ENCODE measurements at regions not wholly inside any gene's neighbourhood (a gene's known extent, or its start where the extent isn't known, plus 50 kb on each side); places are given as distances from the start of the nearest gene placed in this dataset.

DNA sequence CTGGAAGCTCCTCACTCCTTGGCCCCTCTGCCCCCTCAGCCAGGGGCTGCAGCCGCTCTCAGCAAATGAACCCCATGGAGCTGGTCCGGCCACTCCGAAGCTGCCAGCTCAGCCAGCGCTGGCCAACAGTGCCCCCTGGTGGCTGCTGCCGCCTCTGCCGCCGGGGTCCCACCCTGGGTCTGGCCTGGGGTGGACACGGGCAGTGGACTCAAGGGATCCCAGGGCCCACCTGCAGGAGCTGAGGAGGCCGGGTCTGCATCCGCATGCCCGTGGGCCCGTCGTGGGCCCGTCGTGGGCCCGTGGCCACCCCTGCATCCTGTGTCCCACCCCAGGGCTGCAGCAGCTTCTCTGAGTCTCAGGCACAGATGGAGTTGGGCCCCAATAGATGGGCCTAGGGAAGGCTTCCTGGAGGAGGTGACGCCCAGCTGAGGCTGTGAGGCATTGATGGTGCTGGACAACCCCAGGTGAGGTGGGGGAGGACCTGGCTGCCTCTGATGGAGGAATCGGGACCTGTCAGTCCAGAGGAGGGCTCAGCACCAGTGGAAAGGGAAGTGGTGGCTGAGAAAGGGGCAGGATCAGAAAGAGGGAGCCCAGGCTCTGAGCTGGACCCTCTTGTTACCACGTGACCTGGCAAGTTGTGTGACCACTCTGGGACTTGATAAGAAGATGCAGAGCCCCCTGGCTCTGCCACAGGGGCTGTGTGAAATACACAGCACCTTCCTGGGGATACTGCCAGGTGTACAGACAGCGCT lies 522.3 kb downstream of the BRD1 start:
- DNase-seq: peak; percentile 2

DNA sequence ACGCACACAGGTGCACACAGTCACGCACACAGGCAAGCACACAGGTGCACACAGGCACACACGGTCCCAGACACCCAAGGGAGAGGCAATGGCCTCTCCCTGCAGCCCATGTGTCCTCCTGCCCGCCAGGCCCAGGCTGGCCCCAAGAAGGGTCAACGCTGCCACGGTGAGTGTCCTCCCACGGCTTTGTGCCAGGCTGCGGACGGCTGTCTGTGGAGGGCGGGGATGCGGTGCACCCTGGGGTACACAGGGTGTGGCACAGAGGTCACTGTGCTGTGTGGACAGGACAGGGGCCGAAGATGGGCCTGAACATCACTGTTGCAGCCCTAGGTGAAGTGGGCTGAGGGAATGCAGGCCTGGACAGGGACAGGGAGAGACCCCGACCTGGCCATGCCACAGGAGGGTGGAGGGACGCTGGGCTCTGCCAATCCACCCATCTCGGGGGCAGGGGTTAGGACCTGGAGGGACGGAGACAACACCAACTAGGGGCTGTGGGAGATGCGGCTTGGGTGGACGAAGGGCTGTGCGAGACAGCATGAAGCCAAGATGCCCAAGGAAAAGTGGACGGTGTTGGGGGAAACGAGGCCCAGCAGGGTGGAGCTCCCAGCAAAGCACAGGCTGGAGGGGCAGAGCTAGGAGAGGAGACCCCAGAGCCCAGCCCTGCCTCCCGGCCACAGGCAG lies 523.8 kb downstream of the BRD1 start:
- no peak for DNase-seq

DNA sequence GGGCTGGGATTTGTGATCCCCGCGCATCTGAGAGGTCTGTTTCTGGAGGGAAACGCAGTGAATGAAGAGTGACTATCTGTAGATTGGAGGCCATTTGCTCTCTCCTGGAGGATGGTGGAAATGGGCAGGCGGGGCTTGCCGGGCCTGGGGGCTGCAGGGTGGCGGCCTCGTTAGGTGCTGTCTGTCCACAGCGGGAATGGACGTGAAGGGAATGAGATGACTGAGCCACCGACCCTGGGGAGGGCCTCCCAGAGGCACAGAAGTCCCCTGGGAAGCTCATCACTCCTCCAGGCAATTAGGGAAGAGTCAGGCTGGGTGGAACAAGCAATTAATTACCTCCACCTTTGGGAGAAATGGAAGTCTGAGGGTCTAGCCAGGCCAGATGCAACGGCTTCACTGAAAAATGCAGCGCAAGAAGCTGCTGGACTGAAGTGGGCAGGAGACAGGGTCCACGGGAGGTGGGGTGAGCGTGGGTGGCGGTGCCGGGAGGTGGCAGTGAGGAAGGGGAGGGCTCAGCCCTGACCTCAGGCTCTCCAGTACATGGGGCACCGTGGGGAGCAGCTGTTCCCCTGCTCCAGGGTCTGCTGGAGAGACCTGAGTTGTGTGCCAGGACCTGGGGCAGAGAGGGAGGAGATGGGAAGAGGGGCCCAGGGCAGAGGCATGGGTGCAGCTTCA lies 524.5 kb downstream of the BRD1 start:
- no peak for DNase-seq

DNA sequence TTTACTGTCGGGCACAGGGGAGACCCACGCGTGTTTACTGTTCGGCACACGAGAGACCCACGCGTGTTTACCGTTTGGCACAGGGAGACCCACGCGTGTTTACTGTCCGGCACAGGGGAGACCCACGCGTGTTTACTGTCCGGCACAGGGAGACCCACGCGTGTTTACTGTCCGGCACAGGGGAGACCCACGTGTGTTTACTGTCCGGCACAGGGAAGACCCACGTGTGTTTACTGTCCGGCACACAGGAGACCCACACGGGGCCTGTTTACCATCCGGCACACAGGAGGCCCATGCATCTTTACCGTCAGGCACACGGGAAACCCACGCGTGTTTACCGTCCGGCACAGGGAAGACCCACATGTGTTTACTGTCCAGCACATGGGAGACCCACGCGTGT lies 525.1 kb downstream of the BRD1 start:
- no peak for DNase-seq

DNA sequence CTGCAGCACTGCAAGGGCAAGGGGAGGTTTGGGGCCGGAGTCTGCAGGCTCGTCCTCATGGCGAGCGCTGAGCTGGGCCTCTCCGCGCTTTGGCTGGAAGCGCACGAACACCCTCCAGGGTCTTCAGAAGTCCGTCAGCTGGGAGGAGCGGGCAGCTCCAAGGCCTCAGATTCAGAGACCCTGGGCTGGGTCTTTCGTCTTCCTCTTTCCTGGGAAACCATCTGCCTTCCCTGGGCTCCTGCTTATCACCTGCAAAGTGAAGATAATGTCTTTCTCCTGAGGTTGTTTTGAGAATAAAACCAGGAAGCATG lies 525.6 kb downstream of the BRD1 start:
- DNase-seq: no peak

DNA sequence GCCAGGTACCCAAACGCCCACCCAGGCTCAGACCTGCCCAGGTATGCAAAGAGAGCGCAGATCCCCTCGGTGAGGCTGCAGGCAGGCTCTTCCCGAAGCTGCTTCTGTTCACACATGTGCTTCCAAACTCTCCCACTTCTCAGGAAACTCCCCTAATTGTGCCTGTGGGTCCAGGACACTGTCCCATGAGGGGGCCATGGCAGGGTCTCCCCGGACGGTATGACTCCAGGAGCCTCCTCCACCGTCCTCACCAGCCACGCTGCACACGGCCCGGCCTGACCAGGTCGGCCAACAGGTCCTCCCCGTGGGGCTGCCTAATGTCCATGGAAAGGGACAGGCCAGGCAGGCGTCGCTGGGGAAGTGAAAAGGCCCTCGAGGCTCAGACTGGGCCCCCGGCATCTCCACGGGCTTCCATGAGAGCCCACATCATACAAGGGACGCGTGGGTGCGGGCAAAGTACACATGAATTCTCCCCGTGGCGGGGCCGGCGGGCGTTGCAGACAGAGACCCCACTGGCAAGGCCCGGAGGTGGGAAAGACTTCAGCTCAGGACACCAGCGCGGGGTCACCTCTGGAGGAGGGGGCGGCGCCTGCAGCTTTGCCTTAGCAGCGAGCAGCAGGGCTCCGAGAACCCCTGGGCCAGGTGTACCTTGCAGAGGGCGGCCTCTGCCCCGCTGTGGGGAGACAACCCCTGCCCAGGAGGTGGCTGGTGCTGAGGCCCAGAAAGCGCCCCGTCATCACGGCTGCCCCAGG lies 526.1 kb downstream of the BRD1 start:
- DNase-seq: no peak

DNA sequence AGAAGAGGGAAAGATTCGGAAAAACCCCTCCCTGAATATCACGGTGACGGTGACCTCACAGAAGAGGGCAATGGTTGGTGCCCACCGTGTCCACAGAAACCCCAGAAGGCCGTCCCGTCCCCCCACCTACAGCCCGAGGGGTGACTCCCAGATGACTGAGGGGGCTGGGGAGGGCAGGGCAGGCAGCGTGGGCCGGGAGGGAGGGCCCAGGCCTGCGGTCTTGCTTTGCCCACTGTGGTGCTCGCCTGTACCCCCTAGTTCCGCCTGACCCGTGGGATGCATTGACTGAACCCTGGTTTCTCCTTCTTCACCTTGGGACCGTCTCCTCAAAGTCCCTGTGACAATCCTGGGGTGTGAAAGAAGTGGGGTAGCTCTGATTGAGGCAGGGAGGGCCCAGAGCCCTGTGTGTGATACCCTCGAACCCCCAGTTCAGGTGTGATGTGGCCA lies 526.7 kb downstream of the BRD1 start:
- no peak for DNase-seq

DNA sequence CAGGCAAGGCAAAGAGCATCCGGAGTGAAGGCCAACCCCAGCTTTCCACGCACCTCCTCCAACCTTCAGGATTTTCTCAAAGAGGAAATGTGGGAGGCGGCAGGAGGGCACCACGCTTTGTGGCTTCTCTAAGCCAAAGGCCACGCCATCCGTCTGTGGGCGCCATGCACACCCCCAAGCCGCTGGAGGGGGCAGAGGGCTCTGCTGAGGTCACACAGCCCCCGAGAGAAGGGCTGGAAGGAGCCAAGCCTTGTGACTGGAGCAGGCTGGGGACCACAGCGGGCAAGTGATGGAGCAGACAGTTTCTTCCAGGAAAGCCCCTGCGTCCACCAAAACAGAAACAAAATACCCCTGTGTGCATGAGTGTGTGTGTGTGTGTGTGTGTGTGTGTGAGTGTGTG lies 527.4 kb downstream of the BRD1 start:
- no peak for DNase-seq

DNA sequence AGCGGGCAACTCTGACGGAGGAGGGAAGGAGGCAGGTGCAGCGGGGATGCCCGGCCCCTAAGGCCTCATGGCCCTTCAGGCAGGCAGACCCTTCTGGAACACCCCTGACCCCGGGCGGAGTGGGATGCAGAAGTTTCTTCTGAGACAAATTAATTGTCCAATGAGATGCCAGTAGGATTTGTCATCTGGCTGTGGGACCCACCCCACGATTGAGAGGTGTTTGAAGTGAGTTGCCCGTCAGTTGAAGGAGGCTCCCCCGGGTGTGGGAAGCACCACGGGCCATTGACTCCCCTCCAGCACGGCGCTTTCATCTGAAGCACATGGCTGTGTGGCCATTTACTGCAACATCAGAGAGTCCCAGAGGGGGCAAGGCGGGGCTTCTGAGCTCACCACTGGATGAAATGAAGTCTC lies 527.8 kb downstream of the BRD1 start:
- no peak for DNase-seq

DNA sequence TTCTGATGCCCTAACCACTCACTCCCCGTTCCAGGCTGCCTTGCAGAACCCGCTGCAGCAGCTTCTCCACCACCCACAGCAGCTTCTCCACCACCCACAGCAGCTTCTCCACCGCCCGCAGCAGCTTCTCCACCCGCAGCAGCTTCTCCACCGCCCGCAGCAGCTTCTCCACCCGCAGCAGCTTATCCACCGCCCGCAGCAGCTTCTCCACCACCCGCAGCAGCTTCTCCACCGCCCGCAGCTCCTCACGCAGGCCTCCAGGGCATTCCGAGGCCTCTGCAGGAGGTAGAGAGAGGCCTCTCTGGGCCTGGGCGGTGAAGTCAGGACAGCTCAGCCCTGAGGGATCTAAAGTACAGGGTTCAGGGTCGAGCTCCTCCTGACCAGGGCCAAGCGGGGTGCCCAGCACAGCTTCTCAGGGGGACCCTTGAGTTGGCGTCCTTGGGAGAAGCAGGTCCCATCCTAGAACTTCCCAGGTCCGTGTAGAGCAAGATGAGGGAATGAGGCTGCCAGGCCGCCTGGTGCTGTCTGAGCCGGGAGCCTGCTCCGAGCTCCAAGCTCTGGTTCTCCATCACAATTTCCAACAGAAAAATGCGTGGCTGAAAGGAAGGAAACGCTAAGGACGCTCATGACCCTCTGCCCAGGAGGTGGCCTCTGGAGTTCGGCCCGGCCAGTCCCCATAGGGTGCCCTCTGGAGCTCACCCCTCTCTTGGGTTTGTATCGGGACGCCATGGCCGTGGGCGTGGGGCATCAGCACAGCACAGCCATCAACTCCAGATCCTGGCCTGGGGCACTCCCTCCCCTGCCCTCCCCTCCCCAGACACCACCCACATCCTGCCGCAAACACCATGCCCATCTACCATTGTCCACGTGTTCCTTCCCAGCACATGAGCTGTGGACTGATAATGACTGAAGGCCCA lies 528.6 kb downstream of the BRD1 start:
- no peak for DNase-seq

DNA sequence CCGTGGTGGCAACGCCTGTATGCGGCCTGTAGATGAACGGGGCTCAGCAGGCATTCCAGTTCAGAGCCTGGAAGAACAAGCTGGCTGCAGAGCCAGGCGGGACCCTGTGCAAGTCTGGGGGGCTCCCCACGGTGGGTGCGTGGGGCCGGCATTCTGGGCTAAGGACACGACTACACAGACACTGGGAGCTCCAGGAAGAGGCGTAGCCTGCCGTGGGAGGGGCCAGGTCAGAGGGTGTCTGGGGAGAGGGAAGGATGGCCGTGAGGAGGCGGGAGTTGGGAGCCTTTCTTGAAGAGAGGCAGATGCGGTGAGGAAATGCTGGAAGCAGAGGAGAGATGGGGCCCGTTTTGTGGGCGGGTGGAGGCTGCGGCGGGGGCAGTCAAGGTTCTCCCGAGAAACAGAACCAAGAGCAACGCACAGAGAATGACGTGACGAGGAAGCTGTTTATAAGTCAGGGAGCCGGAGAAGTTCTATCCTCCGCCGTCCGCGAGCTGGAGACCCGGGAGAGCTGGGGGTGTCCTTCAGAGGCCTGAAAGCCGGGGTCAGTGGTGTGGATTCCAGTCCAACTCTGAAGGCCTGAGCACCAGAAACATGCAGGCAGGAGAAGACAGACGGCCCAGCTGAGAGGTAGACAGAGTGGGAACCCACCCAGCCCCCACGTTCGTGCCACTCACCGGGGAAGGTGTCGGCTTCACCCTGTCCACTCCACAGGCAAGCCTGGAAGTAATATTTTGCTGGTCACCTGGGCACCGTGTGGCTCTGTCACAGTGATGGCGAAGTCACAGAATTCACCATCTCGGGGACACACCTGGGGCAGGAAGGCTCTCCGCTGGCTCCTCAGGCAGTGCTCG lies 529.6 kb downstream of the BRD1 start:
- DNase-seq: no peak

DNA sequence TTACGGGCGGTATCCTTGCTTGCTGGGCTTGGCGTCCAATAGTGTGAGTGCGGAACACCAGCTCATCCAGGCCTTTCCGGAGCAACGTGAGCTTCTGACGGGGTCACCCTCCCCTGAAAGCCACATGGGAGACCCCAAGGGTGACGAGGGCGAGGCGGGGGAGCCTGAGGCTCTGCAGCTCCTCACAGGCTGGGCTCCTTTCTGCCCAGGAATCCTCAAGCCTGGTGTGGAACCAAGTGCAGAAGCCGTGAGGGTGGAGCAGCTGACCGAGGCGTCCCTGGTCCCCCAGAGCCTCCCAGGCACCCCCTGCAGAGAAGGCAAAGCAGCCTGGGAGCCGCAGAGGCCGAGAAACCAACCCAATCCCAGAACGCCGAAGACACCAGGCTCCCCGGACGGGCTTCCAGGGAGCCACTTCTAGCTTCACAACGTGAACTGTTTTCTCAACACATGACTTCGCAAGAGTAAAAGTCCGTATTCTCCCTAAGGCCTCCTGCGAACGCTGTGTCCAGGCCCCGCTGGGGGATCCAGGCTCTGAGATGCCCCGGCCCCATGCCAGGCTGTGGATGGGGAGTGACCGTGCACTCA lies 530.3 kb downstream of the BRD1 start:
- DNase-seq: no peak

DNA sequence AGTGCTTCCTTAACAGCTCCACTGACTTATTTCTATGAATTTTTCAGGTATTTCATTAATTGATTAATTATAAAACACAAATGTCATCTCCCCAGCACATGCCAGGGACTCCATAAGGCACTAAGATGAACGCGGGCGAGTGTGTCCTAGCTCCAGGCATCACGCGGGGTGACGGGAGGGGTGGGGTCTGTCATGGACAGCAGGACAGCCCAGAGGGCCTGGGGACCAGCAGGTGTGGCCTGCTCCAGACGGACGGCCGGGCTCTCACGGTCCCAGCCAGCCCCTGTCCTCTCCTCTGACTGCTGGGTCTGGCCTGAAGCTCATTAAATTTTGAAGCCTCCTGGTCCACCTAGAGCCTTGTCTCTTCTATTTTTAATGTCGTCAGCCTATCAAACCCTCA lies 531.1 kb downstream of the BRD1 start:
- no peak for DNase-seq

DNA sequence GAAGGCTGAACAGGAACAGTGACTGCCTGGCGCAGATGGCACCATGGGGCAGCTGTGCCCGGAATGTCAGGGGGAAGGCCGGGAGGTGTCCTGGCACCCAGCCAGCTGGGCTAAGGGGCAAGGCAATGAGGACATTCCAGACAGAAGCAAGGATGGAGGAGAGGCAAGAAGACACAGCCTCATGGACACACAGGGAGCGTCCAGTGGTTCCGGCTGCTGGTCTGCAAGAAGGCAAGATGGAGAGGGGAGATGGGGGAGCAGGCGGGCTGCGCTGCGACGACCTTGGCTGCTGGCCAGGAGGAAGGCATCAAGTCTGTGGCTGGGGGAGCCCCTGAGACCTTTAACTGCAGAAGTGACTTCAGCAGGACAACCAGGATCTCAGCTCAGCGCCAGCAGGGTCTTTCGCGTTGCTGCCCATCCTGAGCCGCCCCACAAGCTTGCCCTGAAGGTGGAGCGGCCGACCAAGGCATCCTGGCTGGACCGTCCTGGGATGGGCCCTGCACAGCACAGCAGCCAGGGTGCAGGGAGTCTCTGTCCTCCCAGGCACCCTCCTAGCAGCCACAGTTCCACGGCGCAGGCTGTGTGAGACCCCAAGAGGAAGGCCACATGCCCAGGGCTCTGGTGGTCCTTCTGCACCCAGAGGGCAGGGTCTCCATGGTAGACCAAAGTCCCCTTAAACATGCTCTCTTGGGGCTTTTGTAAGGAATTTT lies 531.7 kb downstream of the BRD1 start:
- DNase-seq: no peak

DNA sequence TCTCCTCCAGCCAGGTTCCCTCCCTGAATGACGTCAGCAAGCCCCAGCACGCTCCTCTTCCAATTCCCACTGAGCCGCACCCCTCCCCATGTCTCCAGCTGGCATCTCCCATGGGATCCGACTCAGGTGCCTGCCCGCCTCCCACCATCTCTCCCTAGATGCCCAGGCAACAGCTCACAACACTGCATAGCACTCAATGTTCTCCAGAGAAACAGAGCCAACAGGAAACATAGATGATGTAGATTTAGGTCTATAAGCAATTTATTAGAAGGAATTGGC lies 532.3 kb downstream of the BRD1 start:
- no peak for DNase-seq

DNA sequence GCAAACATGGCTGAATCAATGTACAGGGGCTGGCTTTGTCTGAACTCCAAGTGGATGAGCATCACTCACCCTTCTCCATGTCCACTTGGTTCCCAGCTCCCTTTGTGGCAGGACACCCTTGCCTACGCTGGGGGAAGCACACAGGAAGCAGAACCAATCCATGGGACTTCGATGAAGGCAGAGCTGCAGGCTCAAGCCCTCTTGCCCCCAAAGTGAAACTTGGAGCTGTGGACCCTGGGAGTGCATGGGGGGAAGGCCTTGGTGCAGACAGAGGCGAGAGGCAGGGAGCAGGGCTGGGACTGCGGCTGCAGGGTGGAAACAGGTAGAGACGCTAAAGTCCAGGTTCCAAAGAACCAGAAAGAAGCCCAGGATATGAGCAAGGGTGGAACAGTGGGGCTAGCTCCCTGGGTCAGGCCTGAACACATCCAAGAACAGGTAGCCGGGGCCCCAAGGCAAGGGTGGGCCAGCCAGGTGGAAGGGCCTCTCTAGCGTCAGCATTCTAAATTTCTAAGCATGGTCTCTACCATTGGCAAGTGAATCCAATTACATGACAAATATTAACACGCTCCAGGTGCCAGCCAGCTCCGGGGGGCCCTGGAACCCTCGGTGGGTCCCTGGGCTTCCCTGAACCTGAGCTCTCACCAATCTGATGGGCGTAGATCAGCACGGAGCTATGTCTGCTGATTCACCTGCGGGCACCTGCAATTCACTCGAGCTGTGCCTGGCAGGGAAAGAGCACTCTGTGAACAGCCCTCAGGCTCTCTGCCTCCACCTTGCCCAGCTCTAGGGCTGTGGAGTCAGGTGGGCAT lies 532.8 kb downstream of the BRD1 start:
- DNase-seq: no peak

DNA sequence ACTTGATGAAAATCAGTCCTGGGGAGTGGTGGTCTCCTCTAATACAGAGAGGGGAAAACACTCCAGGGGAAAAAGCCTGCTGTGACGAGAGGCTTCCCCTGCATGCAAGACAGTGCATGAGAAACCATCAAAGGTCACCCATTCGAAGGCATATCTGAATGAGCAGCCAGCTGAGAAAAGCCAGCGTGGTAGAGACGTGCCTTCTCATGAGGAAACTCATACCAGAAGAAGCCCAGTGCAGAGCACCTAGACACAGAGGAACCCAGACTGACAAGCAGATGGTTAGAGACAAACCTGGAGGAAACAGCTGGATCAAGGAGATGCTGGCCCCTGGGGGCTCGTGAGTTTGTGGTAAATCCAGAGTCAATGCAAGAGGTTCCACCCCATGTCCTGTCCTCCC lies 534.8 kb downstream of the BRD1 start:
- DNase-seq: no peak

DNA sequence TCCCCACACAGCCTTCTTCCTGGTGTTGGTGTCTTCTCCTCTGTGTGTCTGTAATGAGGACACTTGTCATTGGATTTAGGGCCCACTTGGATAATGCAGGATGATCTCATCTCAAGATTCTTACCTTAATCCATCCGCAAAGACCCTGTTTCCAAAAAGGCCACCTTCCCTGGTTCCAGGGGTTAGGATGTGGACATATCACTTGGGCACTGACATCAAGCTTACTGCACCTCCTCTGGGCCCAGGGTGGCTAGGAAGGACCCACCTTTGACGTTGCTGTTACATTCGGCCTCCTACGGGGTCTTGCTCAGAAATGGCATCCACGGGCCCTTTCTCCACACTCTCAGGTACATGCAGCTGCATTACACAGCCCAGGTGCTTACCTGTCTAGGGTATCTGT lies 535.9 kb downstream of the BRD1 start:
- DNase-seq: no peak

DNA sequence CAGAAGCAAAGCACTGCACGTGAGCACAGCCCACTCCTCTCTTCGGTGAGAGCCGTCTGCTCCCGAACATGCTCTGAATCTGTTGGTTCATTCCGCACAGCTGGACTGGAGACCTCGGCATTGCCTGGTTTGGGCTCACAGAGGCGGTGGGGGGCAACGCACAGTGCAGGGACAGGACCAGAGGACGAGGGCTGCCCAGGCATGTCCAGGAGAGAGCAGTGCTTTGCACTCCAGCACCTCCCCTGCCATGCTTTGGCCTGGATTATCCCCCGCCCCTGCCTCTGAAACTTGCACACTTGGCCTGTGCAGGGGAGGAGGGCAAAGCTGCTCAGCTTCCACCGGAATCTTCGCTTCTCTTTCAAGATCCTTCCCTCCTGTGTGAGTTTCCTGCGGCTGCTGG lies 536.5 kb downstream of the BRD1 start:
- DNase-seq: no peak

DNA sequence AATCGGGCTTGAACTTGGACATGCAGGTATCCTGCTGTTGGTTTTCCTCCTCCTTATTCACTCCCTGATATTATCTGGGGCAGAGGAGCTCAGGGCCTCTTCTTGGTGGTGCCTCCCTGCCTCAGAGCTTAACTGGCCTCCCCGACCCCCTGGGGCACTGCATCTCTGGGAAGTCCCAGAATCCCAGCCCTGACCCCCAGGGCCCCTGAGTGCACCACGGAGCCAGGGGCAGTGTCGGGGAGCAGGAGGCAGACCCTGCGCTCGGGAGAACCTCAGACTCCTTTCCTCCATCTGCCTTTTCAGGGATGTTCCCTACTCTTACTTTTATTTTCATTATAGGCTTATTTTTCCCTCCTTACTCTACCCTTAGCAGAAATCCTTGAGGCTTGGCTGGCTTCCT lies 537.0 kb downstream of the BRD1 start:
- DNase-seq: no peak

All from NCI-H1048 (cell line).